ENCODE measurements at regions not wholly inside any gene's neighbourhood (a gene's known extent, or its start where the extent isn't known, plus 50 kb on each side); places are given as distances from the start of the nearest gene placed in this dataset.

DNA sequence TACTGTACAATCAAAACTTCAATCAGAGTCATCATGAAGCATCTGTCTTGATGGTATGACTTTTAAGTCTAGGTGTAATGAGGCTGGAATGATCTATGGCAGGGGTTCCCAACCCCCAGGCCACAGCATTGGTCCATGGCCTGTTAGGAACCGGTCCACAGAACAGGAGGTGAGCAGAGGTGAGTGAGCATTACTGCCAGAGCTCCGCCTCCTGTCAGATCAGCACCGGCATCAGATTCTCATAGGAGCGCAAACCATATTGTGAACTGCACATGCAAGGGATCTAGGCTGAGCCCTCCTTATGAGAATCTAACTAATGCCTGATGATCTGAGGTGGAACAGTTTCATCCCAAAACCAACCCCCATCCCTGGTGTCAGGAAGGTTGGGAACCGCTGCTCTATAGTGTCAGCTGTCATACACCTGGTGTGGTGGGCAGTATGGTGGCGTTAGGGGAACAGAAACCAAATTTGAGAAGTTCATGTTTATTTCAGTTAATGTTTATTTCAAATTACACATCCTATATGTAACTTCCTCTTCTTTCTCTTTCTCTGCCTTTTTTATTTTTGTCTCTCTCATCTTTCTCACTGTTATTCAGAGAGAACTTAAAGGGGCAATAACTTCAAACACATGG, 432.6 kb downstream of the TNS3 start:
- TF ChIP-seq EZH2 (IDR thresholded peaks at IDR 0.05; ENCODE audit: insufficient read depth, poor library complexity, severe bottlenecking) (no peak), EZH2phosphoT487 (IDR thresholded peaks at IDR 0.05; ENCODE audit: insufficient read depth, low read depth) (no peak)

Data from GM23248 (cell line).